ENCODE measurements at regions not wholly inside any gene's neighbourhood (a gene's known extent, or its start where the extent isn't known, plus 50 kb on each side); places are given as distances from the start of the nearest gene placed in this dataset.

- no peak overlapping the region for H2AFZ ChIP-seq (ENCODE audit: low read length)
- no peaks in the 10 kb centered on the region for H3K4me1 ChIP-seq (ENCODE audit: insufficient read depth, low read length, severe bottlenecking)
- H3K36me3 ChIP-seq (ENCODE audit: insufficient read depth, low read length): no peaks in the 10 kb centered on the region
- H3K27ac ChIP-seq (ENCODE audit: low read depth, low read length, poor library complexity, severe bottlenecking): no peak overlapping the region
- H3K9me3 ChIP-seq (ENCODE audit: low read length): no peaks in the 10 kb centered on the region
- no peaks in the 10 kb centered on the region for H3K79me2 ChIP-seq (ENCODE audit: insufficient read depth, low read length)
- no peaks in the 10 kb centered on the region for H3K27me3 ChIP-seq (ENCODE audit: insufficient read depth, low read length)
- TF ChIP-seq CTCF (IDR thresholded peaks at IDR 0.05; ENCODE audit: low read length): no peak
- no peak for TF ChIP-seq EZH2 (IDR thresholded peaks at IDR 0.05; ENCODE audit: borderline replicate concordance, low read length)
- no peaks in the 10 kb centered on the region for H3F3A ChIP-seq (ENCODE audit: insufficient read depth, low read length)
- no peak overlapping the region for H3K4me3 ChIP-seq (ENCODE audit: low read depth, low read length, poor library complexity, severe bottlenecking)
- no peak overlapping the region for H3K9ac ChIP-seq (ENCODE audit: low read length)
- H4K20me1 ChIP-seq (ENCODE audit: insufficient read depth, low read length): no peaks in the 10 kb centered on the region
- H3K4me2 ChIP-seq (ENCODE audit: low read length): no peak overlapping the region
- no peaks in the 10 kb centered on the region for H3K9me2 ChIP-seq (ENCODE audit: low read depth, low read length)
Observed at GRCh38 chr2:198717451-198717850, 740.3 kb downstream of the SATB2 start.

GRCh38 chr2:198715302-198715835 lies 742.4 kb downstream of the SATB2 start:
- Histone ChIP-seq H3K27ac (ENCODE audit: low read depth, low read length, poor library complexity, severe bottlenecking) (no peak overlapping the region), H3K79me2 (ENCODE audit: insufficient read depth, low read length) (no peaks in the 10 kb centered on the region), H3K4me3 (ENCODE audit: low read depth, low read length, poor library complexity, severe bottlenecking) (no peak overlapping the region), H3K9ac (ENCODE audit: low read length) (no peak overlapping the region), H3K4me1 (ENCODE audit: insufficient read depth, low read length, severe bottlenecking) (no peaks in the 10 kb centered on the region), H3K9me3 (ENCODE audit: low read length) (no peaks in the 10 kb centered on the region), H3K27me3 (ENCODE audit: insufficient read depth, low read length) (no peaks in the 10 kb centered on the region), H3F3A (ENCODE audit: insufficient read depth, low read length) (no peaks in the 10 kb centered on the region), H3K9me2 (ENCODE audit: low read depth, low read length) (no peaks in the 10 kb centered on the region), H2AFZ (ENCODE audit: low read length) (no peak overlapping the region), H4K20me1 (ENCODE audit: insufficient read depth, low read length) (no peaks in the 10 kb centered on the region), H3K4me2 (ENCODE audit: low read length) (no peak overlapping the region), H3K36me3 (ENCODE audit: insufficient read depth, low read length) (no peaks in the 10 kb centered on the region)
- TF ChIP-seq EZH2 (IDR thresholded peaks at IDR 0.05; ENCODE audit: borderline replicate concordance, low read length) (no peak), CTCF (IDR thresholded peaks at IDR 0.05; ENCODE audit: low read length) (no peak)

- H3F3A ChIP-seq (ENCODE audit: insufficient read depth, low read length): no peaks in the 10 kb centered on the region
- H2AFZ ChIP-seq (ENCODE audit: low read length): no peak overlapping the region
- no peak overlapping the region for H3K4me3 ChIP-seq (ENCODE audit: low read depth, low read length, poor library complexity, severe bottlenecking)
- H3K4me1 ChIP-seq (ENCODE audit: insufficient read depth, low read length, severe bottlenecking): no peaks in the 10 kb centered on the region
- TF ChIP-seq EZH2 (IDR thresholded peaks at IDR 0.05; ENCODE audit: borderline replicate concordance, low read length) (no peak), CTCF (IDR thresholded peaks at IDR 0.05; ENCODE audit: low read length) (no peak)
- H3K27me3 ChIP-seq (ENCODE audit: insufficient read depth, low read length): no peaks in the 10 kb centered on the region
- H4K20me1 ChIP-seq (ENCODE audit: insufficient read depth, low read length): no peaks in the 10 kb centered on the region
- H3K36me3 ChIP-seq (ENCODE audit: insufficient read depth, low read length): no peaks in the 10 kb centered on the region
- no peaks in the 10 kb centered on the region for H3K79me2 ChIP-seq (ENCODE audit: insufficient read depth, low read length)
- H3K9me2 ChIP-seq (ENCODE audit: low read depth, low read length): no peaks in the 10 kb centered on the region
- H3K27ac ChIP-seq (ENCODE audit: low read depth, low read length, poor library complexity, severe bottlenecking): no peak overlapping the region
- 0 out of 2 replicates have a peak, but pooled peaks cover 2% of the 10 kb centered on the region for H3K9me3 ChIP-seq (ENCODE audit: low read length)
- no peak overlapping the region for H3K4me2 ChIP-seq (ENCODE audit: low read length)
- H3K9ac ChIP-seq (ENCODE audit: low read length): no peak overlapping the region
Observed at GRCh38 chr2:198712485-198712884, 745.3 kb downstream of the SATB2 start.

All from OCI-LY1 (cell line).